Activated CD8-positive, alpha-beta memory T cell treated with anti-CD3 and anti-CD28 coated beads, Interleukin-2, amount 50 U/mL, for 48 hours (primary cell): ENCODE measurements at regions not wholly inside any gene's neighbourhood (a gene's known extent, or its start where the extent isn't known, plus 50 kb on each side); places are given as distances from the start of the nearest gene placed in this dataset.
"Not testable (repeated sequence)": the region's sequence is repeated elsewhere in the genome, so short reads cannot be mapped to it uniquely, and the experiment has no call there.

Experiments used
- DNase-seq: peaks from one replicate; pipeline ENCODE4 v3.0.0-alpha.2; 2020

DNA sequence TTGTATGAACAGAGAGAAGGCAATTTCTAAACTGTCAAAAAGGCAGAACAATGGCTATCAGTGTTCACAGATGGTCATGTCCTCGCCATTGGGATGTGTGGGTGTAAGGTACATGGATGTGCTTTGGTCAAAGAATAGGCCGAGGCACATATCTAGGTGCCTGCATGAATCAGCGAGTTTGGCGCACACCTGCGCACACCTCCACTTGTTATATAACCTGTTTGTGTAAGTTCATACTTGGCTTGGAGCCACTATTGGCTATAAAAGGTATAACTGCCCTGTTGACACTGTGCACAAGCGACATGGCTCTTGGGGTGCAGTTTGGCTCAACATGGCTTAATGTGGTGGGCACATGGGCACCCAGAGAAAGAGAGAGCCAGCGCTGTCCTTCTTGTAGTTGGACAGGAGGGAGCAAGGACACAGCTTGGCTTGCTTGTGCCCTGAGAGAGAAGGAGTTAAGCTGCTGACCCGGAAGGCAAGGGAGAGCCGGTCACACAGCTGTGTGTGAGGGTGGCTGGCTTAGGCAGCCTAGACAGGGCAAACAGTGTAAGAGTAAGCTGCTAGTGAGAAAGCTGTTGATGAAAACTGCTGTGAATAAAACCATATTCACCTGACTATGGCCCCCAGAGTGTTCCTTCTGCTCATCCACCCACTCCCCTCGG is 499.1 kb downstream of the KCNJ2 start:
- DNase-seq, result no peak

DNA sequence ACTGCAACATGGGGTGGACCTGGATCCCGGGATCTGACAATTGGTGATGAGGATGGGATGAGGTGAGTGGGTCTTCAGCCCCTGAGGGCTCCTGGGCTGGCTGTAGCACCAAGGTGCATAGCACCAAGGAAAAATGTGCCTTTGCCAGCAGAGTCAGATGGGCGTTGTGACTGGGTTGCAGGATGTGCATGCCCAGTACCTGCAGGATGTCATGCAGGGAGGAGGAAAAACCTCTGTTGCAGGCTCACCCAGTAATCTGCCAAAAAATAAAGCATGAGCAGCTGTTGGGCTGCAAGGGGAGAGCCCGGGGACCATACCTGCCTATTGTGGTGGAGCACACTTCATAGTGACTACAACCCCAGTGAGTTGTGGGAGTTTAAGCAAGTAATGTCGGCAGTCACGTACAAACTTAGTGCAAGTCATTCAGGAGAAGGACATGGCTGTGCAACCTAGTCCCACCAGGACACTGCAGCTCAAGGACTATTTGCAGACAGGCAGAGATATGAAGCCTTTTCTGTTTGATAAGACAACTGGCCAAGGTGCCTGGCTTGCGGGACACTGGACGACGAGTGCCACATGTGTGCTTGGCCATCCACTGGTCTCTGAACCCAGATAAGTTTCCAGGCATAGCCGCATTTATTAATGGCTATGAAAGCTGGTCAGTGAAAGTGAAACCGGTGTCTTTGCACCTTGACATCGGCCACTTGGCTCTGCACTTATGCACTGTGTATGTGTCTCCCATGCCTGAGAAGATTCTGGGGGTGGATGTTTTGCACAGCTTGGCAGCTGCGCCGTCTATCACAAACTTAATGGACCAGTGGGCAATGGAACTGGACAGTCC is 499.8 kb downstream of the KCNJ2 start:
- no peak for DNase-seq

DNA sequence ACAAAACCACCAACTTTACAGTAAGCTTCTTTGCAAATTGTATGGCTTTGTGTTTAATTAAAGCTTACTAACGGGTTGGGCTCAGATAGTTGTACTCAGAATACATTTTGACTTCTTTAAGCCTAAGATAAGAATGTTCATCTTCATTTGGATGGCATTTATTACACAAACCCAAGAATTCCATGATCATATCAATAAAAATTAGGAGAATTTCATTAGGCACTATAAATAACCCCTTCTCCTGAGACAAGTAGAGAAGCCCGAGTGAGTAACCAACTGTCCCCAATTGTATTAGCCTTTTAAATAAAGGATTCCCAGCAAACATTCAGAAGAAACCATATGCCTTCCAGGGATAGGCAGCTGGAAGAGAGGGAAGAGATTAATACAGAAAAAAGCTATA is 504.7 kb downstream of the KCNJ2 start:
- DNase-seq, result no peak

DNA sequence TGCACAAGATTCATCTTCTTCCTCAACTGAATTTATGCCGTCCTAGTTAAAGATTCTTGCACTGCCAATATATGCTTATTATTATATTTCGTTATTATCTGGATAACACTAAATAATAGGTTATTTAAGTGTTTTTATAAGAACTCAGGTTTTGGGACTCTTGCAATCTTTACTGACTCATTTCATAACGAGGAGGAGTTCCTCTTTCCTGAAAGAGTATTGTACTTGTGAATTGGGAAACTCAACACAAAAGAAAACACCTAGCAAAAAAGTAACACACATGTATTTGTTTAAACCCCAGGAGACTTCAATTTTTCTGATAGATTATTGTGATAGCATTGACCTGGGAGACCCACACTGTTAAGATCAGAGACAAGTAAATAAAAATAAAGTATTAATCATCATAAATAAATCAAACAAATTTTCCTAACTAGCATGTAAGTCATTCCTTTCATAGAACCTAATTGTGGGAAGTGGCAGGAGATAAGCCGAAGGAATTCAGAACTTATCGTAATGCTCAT is 505.8 kb downstream of the KCNJ2 start:
- no peak for DNase-seq

DNA sequence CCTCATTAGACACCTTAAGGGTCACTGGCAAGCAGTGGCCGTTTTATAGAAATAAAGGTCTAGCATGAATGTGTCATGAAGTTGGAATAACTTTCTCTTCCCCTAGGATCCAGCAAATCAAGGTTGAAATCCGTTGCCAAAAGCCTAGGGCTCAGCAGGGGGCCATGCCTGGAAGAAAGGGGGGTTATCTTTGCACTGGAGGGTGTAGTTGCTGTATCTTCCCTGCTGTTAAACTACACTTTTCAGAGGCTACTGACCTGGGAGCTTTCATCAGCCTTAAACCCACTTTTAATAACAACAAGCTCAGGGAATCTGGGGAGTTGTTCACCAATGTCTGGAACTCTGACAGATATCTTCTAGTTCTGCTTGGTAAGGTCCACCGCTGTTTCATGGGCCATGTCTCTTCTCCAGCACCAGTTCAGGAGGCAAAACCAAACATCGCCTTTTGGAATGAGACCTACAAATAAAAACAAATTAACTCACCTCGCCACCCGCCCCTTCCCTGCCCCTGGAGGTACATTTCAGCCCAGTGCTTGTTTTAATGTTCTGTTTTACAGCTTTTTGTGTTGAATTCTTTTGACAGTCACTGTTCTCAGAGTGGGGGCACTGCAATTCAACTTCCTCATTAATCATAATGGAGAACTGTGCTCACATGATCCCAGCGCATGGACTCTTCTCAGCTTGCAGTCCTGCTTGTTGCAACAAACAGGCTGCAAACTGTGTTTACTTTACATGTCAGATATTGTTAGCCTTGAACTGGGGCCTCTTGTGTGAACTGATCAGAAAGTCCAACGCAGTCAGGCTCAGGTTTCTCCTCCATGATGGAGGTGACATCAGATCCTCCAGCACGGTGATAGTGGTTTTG is 508.7 kb downstream of the KCNJ2 start:
- no peak for DNase-seq

DNA sequence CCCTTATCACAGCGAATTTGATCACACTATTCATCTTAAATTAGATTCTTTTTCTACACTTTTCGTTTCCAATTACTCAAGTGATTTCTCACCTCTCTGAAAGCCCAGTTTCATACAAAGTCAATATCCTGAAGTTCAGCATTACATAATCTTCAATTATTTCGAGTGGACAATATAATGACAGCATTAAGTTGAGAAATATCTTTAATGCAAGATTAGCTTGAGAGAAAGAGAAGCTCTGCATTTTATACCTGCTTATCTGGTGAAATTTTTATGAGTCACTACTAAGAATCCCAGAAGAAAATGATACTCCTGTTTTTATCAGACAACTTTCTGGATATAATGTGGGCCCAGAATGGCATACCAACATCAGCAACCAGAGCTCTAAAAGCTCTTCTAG is 509.6 kb downstream of the KCNJ2 start:
- no peak for DNase-seq

DNA sequence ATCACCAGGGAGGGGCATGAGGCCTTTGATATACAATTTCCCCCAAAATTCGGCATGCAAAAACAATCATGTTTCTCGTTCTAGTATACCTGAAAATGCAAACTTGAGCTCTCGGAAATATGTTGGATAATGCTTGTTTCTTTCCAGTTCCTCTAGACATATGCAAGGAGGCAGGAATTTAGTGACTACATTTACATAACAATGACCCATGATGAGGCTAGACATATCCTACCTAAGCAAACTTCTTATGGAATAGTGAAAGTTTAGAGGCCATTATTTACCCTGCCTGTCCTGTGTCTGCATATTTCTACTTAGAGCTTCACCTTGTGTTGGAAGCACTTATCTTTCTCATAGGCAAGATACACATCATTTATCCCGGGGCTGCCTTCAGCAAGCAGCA is 514.6 kb downstream of the KCNJ2 start:
- no peak for DNase-seq

DNA sequence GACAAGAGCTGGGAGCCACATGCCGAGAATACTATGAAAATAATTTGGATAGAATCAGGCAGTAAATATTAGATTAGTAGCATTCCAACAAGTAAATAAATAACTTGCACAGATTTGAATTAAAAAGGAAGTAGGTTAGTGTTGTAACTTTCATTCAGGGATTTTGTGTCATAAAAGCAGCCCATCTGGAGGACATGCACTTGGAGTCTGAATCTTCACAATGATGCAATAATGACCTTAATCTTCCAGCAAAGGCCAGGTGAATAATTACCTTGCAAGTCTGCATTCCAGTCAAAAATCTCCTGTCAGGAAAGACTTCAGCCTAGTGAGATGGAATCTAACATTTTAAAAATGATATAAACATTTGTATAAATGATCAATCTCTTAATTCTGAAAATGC is 518.1 kb downstream of the KCNJ2 start:
- DNase-seq, result no peak

DNA sequence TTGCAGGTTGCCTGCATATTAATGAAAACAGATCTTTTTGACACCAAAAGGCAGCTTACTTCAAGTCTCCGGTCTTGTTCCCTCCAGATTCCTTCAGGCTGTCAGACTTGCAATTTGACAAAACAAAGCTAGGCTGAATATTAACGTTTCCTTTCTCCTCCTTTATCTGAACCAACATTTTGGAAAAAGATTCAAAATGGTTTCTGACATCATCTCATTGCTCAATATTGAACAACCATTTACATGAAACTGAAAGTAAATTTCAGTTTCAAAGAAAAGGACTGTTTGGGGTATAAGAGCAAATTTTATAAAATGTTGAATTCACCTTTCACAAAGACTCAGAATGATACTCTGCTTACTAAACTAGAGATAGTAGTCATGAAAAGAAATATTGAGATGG is 521.8 kb downstream of the KCNJ2 start:
- no peak for DNase-seq

DNA sequence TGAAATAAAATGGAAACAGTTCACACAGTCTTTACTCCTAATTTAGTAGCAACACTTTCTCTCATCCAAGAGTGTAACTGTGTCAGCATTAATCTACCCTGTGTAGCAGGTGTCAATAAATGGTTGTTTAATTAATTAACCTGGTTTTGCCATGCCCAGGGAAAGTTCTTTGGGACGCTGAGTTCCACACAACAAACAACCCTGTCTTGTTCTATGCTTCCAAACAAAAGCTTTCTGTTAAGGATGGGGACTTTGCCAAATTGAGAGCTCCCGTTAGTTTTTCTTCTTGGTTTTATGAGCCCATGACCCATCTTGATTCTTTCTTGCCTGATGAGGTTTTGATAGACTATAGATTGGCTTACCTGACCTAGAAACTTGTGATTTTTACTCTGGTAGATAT is 530.1 kb downstream of the KCNJ2 start:
- no peak for DNase-seq

DNA sequence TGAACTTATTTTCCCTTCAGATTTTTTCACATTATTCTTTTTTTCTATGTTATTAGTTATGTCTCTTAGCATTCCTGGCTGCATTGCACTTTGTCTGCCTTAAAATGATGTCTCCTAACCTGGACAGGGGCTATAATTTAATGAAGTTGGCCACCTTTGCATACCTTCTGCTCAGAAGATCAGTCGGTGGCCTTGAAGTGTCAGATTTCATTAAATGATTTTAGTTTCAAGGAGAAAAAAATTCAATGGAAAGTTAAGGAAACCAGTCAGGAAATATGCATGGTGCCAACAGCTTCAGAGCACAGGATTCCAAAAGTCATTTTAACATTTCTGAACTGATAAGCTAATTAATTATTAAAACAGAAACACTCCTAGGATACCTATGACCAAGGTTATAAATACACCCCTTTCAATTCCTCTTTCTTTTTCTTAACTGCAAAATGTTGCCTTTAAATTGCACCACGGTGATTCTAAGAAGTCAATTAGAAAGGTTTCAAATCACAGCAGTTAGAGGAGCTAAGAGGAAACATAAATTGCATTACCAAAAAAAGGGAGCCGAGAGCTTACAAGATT is 533.4 kb downstream of the KCNJ2 start:
- no peak for DNase-seq

DNA sequence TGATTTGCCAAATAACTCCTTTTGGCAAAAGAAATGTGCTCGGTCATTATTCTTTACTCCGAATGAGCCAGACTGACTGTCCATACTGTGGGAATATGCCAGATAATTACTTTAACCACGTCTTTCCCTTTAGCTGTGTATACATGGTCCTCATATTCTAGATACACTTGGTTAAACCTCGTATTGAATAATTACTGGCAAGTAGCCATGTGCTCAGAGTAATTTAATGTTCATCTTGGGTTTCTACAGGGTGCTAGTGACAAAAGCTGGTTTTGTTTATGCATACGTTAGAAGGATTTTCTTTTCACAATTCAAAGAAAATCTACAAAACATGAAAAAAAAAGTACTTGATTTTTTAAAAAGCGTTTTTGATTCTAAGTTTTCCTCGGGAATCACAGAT is 540.3 kb downstream of the KCNJ2 start:
- no peak for DNase-seq

DNA sequence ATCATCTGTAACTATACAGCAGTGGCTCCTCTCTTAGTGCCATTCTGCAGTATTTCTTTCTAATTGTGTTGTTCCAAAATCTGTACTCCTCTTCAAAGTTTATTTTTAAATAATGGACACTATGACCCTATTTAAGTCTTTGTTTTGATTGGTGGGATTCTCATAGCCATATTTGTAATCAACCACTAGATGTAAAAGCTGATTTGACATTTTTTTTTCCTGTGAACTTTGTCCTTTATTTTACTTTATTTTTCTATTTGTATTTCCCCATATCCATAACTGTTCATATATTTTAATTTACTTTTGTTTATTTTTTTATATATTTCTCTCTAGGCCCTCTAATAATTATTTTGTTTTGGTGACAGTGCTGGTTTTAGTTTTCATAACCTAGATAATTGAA is 544.4 kb downstream of the KCNJ2 start:
- no peak for DNase-seq

DNA sequence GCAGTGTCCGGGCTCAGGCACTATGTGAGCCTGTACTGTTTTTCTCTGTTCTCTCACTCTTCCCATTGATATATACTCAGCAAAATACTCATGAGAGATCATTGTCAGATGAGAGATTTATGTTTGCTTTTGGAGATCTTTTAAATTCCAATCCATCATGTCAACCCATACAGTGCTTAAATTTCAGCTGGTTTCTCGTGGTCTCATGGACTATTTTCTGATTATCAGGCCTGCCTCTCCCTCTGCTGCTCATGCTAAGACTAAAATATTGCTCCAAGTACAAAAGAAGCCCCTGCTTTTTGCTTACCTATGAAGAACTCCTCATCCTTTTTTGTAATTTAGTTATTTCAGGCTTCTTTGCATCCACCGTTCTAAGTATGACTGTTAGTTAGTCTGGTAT is 547.2 kb downstream of the KCNJ2 start:
- no peak for DNase-seq

DNA sequence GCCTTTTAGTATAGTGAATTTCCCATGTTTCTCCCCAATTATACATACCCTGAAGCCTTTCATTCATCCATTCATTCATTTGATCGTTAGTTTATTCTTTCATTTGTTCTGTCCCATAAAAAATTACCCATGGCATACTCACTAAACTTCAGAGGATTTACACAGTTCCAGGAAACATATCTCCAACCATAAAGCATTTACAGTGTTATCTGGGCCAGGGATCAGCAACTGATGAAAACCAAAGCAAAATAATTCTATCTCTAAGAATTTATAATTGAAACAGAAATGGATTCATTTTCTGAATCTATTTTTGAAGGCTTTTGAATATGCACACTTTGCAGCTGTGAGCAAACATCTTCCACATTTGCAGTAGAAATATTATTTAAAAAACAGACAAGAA is 547.7 kb downstream of the KCNJ2 start:
- no peak for DNase-seq

DNA sequence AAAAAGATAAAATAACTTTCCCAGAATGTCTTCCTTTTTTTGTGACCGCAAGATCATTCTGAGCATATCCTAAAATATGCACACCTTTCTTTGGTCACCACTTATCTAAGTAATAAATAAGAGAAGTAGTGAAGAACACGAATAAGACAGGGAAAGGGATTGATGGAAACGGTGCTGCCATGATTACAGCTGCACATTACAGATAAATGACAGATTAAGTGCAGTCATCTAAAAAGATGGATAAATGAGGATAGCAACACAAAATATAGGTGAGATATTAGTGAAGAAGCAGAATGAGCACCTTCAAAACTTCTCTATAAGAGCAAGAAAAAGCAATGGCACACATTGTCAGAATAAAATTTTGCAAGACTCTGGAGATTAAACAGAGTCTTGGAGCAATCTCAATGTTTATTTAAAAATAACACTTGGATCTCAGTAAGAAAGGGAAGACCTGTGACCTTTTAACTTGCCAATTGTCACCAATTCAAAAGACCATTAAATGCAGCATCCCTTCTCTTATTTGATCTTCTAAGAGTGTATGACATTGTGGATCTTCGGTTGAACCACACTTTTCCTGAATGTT is 567.1 kb downstream of the KCNJ2 start:
- DNase-seq, result no peak

DNA sequence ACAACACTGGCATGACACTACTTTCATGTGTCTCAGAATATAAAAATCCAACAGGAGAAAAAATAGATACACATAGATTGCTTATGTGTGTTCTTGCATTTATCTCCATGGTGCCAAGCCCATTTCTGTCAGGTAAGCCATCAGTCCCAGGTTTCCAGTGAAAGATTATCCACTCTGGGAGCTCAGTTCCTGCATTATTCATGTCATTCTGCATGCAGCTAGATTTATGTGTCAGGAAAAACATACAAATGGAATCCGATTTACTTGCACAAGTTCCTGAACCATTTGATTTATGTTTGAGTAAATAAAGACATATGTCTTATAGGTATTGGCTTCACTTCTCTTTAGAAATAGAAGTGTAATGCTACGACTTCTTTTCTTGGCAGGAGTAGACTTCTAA is 569.7 kb downstream of the KCNJ2 start:
- DNase-seq, result no peak

DNA sequence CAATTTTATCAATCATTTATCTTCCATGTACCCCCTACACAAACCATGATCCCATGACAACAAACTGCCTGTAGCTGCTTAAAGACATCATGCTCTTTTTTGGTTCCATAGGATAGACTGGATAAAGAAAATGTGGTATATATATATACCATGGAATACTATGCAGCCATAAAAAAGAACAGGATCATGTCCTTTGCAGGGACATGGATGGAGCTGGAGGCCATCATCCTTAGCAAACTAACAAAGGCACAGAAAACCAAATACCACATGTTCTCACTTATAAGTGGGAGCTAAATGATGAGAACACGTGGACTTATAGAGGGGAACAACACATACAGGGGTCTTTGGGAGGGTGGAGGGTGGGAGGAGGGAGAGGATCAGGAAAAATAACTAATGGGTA is 577.2 kb downstream of the KCNJ2 start:
- not testable (repeated sequence) for DNase-seq

DNA sequence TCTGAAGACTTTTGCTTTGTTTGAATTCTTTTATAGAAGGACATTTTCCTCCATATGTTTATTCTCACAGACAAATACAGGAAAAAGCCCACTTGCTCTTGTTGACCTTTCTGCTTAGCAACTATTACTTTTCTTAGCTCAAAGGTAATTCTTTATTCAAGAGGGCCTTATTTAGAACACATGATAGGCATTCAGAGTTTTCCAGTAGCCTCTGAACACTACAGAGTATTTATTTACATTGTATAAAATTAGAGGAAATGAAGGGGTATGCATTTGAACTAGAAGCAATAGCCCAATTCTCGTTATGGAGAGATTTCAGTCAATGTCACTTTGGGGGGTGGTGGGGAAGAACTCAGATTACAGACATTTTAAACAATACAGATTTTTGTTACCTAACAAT is 581.7 kb downstream of the KCNJ2 start:
- no peak for DNase-seq

DNA sequence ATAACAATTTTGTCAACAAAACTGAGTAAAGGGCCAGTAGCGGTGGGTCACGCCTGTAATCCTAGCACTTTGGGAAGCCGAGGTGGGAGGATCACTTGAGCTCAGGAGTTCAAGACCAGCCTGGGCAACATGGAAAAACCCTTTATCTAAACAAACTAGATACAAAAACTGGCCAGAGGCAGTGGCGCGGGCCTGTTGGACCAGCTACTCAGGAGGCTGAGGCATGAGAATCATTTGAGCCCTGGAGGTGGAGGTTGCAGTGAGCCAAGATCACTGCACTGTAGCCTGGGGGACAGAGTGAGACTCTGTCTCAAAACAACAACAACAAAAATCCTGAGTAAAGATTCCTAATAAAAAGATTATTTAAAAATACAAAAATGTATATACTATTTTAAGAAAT is 583.1 kb downstream of the KCNJ2 start:
- DNase-seq, result not testable (repeated sequence)

DNA sequence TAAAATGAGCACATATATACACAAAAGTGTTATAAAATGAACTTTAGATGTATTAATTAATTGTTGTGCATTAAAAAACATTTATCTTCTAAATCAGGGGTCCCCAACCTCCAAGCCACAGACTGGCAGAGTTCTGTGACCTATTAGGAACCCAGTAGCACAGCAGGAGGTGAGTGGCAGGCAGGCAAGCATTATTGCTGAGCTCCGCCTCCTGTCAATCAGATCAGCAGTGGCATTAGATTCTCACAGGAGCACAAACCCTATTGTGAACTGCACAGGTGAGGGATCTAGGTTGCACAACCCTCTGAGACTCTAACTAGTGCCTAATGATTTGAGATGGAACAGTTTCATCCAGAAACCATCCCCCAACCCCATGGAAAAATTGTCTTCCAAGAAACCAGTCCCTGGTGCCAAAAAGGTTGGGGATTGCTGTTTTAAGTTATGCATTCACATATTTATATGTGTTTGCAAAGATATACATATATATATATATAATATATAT is 583.7 kb downstream of the KCNJ2 start:
- DNase-seq, result no peak

DNA sequence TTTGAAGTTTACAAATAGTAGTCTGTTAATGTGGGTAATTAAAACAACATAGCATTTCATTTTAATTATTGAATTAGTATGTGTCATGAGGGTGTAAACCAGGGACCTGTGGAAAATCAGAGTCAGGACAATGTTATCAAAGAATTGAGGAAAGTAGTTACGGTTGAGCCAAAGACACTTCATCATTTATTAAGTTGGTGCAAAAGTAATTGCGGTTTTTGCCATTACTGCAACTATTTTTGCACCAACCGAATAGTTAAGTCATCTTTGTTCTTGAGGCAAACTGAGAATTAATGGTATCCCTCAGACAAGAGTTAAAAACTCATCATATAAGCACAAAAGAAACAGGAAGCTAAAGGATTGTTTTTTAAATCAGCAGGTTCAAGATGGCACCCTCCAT is 593.7 kb downstream of the KCNJ2 start:
- DNase-seq, result no peak
